Suppressor macrophage treated with lipopolysaccharide for 4 hours (primary cell): ENCODE measurements at regions not wholly inside any gene's neighbourhood (a gene's known extent, or its start where the extent isn't known, plus 50 kb on each side); places are given as distances from the start of the nearest gene placed in this dataset.
"Not testable (repeated sequence)": the region's sequence is repeated elsewhere in the genome, so short reads cannot be mapped to it uniquely, and the experiment has no call there.

Source experiments
- DNase-seq: peaks from one replicate; pipeline ENCODE4 v3.0.0-alpha.2; 2020

DNA sequence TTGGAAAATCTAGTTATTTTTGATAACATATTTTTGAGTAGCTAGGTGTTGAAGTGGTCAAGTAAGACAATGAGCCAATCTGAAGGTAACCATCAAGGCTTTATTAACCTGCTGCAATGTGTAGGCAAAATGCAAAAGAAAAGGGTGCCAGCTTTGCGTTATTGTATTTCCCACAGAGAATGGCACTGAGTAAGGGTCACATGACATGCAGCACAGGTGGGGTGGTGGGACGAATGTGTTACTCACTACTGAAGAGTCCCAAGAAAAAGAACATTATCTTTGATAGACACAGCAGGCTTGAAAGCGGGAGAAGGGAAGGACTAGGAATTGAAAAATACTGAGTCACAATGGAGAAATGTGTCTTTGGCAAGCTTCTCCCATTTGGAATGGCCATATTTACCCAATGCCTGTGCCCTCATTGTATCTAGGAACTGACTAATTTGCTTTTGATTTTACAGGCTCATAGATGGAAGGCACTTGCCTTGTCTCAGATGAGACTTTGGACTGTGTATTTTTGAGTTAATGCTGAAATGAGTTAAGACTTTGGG is 898.6 kb upstream of the POT1 start:
- DNase-seq, result no peak

DNA sequence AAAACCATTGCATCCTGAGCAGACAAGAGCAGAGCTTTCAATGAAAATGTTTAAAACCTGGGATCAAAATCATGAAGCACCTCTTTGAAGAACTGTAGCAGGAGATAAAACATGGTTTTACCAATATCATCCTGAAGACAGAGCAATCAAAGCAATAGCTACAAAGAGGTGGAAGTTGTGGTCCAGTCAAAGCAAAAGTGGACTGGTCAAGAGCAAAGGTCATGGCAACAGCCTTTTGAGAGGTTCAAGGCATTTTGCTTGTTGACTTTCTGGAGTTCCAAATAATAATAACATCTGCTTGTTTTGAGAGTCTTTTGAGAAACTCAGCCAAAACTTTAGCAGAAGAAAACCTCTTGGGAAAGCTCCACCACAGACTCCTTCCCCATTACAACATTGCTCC is 893.9 kb upstream of the POT1 start:
- no peak for DNase-seq

GRCh38 chr7:125820495-125820894 is 890.9 kb upstream of the POT1 start:
- DNase-seq, result no peak

DNA sequence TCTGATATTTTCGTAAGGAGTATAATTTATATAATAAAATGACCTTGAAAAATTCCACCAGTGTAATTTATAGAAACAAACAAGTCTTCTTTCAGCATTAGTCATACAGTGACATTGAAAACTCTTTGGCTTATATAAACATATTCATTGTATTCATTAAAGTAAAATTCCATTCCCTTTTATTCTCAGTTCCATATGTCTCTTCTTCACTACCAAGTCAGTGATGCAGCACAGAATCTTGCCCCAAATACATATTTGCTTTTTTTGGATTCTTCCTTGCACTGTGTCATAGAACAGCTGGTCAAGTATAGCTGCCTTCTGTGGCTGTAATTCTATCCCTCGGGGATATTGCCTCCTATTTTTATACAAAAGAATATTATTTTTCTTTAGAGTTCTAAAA is 884.5 kb upstream of the POT1 start:
- DNase-seq, result no peak

DNA sequence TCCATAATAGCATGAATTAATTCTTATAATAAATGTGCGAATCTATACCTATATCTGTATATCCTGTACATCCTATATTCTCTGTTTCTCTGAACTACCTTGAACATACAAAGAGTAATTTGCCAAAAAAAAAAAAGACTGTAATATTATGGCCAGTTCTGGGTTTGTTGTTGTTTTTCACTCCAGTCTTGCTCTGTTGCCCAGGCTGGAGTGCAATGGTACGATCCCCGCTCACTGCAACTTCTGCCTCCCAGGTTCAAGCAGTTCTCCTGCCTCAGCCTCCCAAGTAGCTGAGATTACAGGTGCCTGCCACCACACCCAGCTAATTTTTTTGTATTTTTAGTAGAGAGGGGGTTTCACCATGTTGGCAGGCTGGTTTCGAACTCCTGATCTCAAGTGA is 876.9 kb upstream of the POT1 start:
- DNase-seq, result not testable (repeated sequence)

DNA sequence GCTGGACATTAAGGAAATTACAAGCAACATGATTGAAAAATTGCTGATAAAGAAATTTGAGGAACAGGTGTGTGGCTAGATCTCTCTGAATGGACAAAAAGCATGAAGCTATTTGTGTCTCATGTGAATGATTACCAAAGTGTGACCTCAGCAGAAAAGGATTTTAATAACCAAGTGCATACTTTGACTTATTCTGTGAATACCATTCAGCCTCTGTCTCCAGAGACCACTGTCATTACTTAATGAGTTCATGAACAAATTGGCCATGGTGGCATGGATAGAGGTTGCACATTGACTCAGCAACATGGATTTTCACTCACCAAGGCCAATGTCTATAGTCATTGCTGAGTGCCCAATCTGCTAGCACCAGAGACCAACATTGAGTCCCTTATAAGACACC is 874.6 kb upstream of the POT1 start:
- DNase-seq, result no peak

DNA sequence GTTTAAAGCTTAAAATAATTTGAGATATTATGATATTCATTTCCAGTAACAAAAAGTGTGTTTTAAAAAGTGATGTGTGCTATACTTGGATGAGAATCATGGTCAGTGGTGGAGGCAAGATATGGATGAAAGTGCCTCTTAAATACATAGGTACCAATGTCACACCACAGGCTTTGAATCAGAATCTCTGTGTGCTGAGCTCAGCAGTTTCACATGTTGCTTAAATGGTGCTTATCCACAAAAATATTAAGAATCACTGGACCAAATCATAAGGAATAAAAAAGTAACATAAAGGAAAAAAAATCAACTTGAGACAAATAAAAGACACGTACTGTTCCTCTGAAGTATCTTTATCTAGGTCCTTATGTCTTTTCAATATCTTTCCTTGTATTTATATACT is 850.5 kb upstream of the POT1 start:
- DNase-seq, result no peak

- DNase-seq, result no peak
Measured at GRCh38 chr7:125775317-125775716, 845.7 kb upstream of the POT1 start.

GRCh38 chr7:125773113-125773785 is 843.6 kb upstream of the POT1 start:
- no peak for DNase-seq

GRCh38 chr7:125747966-125748365 is 818.3 kb upstream of the POT1 start:
- DNase-seq, result no peak

DNA sequence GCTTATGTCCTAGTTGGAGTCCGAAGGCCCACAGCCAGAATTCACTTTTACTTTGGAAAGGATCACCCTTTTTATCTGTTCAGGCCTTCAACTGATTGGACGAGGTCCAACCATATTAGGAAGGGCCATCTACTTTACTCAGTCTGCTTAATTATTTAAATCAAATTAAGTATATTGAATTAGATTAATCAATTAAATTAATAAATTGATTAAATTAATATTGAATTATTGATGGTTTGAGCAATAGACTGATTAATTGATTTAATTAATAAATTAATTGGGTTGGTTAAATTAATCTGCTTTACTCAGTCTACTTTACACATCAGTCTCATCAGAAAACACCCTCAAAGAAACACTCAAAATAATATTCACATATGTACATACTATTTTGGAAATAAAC is 816.9 kb upstream of the POT1 start:
- DNase-seq, result no peak

- DNase-seq, result no peak
Measured at GRCh38 chr7:125727215-125727614, 797.6 kb upstream of the POT1 start.

DNA sequence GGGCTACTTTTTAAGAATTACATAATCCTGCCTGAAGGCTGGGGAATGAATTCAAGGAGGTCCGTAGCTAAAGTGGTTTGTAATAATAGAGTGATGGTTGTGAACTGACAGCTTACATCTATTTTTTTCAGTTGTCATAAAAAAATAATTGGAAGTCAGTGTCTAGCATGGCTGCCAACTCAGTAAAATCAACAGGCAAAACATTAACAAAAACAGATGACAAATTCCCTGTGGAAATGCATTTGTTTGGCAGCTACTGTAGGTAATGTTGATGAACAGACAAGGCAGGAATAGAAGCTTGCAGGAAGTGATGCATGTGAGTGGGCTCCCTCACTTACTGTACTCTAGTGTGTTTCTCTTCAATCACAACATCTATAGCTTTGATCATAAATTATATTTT is 766.0 kb upstream of the POT1 start:
- DNase-seq, result no peak

DNA sequence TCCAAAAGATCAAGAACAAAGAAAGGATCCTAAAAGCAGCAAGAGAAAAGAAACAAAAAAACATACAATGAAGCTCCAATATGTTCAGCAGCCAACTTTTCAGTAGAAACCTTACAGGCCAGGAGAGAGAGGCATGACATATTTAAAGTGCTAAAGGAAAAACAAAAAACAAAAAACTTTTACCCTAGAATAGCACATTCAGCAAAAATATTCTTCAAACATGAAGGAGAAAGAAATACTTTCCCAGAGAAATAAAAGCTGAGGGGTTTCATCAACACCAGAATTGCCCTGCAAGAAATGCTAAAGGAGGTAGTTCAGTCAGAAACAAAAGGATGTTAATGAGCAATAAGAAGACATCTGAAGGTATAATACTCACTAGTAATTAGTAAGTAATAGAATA is 753.5 kb upstream of the POT1 start:
- DNase-seq, result no peak

DNA sequence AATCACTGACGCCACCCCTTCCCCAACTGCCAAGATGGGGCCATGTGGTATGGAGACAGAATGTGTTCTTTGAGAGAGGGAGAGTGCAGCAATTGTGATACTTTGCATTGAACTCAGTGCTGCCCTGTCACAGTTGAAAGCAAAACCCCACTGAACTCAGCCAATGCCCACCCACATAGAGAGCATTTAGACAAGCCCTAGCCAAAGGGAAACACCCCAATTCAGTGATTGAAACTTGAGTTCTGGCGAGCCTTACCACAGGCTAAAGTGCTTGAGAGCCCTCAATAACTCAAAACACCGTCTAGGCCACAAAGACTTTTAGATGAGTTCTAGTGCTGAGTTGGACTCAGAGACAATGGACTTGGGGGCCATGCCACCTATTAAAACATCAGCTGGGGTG is 751.9 kb upstream of the POT1 start:
- no peak for DNase-seq

- DNase-seq, result no peak
Measured at GRCh38 chr7:125678771-125679170, 749.1 kb upstream of the POT1 start.

GRCh38 chr7:125675640-125676039 is 746.0 kb upstream of the POT1 start:
- DNase-seq, result no peak

DNA sequence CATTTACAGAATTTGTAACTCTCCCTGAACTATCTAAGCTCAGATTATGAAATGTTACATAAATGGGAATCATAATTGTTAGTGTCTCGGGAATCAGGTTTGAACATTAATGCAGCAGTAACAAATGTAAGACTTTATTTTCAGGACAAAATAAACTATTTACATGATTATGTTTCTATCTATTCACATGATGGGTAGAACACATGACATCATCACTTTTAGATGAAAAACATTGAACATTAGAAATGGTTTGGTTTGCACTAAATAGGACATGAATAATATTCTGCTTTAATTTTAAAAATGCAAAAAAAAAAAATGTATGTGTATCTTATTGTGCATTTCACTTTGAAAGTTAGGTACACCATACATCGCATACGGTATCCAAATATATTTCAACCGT is 745.5 kb upstream of the POT1 start:
- DNase-seq, result no peak

GRCh38 chr7:125670926-125671572 is 741.4 kb upstream of the POT1 start:
- DNase-seq, result peak; percentile 40

DNA sequence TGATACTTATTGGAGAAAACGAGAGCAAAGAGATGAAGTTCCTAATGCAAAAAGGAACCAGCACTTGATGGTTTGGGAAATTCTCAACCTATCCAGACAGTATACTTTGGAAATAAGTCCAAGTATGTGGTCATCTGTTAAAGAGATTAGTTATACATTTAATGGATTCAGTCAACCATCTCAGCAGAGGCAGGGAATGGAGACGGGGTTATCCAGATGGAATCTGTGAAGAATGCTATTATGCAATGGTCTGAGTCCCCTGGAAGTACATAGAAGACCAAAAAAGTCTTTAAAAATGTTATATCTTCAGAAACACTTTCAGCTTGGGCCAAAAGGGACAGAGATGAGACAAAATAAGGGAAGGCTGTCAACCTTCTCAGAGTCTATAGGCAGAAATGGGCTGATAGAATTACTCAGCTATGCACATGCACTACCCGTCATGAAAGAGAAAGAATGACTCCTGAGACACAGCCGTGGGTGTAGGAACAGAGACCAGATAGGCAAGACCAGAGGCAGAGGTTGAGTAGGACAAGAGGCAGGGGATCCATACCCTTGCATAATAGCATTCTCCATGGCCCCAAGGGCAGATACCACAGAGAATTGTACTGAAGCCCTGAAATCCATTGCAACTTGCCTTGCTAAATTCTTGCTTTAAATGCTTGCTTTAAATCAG is 738.8 kb upstream of the POT1 start:
- DNase-seq, result peak; percentile 20

DNA sequence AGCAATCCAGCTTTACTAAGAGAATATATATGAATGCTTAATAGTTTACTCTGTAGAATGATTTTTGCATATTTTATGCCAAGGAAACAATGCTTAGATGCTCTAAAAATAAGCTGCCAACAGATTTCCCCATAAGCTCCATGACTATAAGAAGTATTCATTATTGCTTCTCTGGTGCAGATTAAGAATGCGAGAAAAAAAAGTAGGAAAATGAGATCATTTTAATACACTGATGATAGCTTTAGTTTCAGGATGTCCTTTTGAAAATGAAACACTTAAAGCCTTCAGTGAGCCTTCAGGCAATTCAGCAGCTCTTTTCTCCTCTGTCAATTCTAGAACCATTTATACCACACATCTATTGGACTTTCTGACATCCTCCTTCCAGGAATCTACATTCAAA is 735.0 kb upstream of the POT1 start:
- no peak for DNase-seq

GRCh38 chr7:125663961-125664360 is 734.3 kb upstream of the POT1 start:
- no peak for DNase-seq

- no peak for DNase-seq
Measured at GRCh38 chr7:125661677-125662076, 732.1 kb upstream of the POT1 start.

DNA sequence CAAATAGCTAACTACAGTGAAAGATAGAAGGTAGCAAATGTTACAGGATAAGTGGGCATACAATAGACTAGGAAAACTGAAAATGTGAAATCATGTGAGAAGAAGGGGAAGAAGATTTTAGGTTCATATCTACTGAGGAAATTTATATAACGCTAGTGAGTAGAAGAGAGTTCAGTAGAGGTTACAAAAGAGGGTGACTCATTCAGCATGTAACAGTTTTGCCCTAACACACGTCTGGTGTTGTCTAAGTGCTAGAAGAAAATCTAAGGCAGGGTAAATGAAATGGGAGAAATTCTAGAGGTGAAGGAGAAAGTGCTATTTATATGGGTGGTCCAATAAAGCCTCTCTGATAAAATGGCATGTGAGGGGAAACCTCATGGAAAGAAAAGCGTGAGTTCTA is 731.4 kb upstream of the POT1 start:
- DNase-seq, result peak; percentile 14
